Ishikawa (cell line): ENCODE measurements at regions not wholly inside any gene's neighbourhood (a gene's known extent, or its start where the extent isn't known, plus 50 kb on each side); places are given as distances from the start of the nearest gene placed in this dataset.

Experiments used
- CEBPB ChIP-seq: IDR thresholded peaks from 2 replicates; pipeline ENCODE4 v1.6.1; 2012
- CREB1 ChIP-seq: IDR thresholded peaks from 2 replicates; pipeline ENCODE4 v1.6.1; 2012; ENCODE audit warnings: low read depth
- EGR1 ChIP-seq: IDR thresholded peaks from 2 replicates; pipeline ENCODE4 v1.6.1; 2012
- EP300 ChIP-seq: IDR thresholded peaks from 2 replicates; pipeline ENCODE4 v1.6.1; 2012; ENCODE audit warnings: borderline replicate concordance
- MAX ChIP-seq: IDR thresholded peaks from 2 replicates; pipeline ENCODE4 v1.6.1; 2012
- RAD21 ChIP-seq: IDR thresholded peaks from 2 replicates; pipeline ENCODE4 v1.6.1; 2012; ENCODE audit warnings: low read depth
- REST ChIP-seq: IDR thresholded peaks from 2 replicates; pipeline ENCODE4 v1.6.1; 2012; ENCODE audit warnings: low read depth, mild to moderate bottlenecking
- TAF1 ChIP-seq: IDR thresholded peaks from 2 replicates; pipeline ENCODE4 v1.6.1; 2012; ENCODE audit warnings: low read depth, mild to moderate bottlenecking
- USF1 ChIP-seq: IDR thresholded peaks from 2 replicates; pipeline ENCODE4 v1.6.1; 2012
- YY1 ChIP-seq: IDR thresholded peaks from 2 replicates; pipeline ENCODE4 v1.6.1; 2012; ENCODE audit warnings: low read depth

- TF ChIP-seq EP300 (no peak), RAD21 (no peak), REST (no peak), CEBPB (no peak), USF1 (no peak), YY1 (no peak), CREB1 (no peak), TAF1 (no peak), MAX (no peak), EGR1 (no peak)
Measured at GRCh38 chr1:29676496-29676895, 440.2 kb downstream of the PTPRU start.
